HG03039 (cell line): ENCODE measurements at regions not wholly inside any gene's neighbourhood (a gene's known extent, or its start where the extent isn't known, plus 50 kb on each side); places are given as distances from the start of the nearest gene placed in this dataset.
A peak's percentile ranks its signal among the peaks of the same experiment; 100 is the strongest.

Source experiments
- ATAC-seq: cut with Tn5 transposase; IDR thresholded peaks from one replicate; pipeline ENCODE4 v1.9.1; 2021; ENCODE audit warnings: mild to moderate bottlenecking, moderate library complexity; ENCODE audit not compliant: unreplicated experiment

DNA sequence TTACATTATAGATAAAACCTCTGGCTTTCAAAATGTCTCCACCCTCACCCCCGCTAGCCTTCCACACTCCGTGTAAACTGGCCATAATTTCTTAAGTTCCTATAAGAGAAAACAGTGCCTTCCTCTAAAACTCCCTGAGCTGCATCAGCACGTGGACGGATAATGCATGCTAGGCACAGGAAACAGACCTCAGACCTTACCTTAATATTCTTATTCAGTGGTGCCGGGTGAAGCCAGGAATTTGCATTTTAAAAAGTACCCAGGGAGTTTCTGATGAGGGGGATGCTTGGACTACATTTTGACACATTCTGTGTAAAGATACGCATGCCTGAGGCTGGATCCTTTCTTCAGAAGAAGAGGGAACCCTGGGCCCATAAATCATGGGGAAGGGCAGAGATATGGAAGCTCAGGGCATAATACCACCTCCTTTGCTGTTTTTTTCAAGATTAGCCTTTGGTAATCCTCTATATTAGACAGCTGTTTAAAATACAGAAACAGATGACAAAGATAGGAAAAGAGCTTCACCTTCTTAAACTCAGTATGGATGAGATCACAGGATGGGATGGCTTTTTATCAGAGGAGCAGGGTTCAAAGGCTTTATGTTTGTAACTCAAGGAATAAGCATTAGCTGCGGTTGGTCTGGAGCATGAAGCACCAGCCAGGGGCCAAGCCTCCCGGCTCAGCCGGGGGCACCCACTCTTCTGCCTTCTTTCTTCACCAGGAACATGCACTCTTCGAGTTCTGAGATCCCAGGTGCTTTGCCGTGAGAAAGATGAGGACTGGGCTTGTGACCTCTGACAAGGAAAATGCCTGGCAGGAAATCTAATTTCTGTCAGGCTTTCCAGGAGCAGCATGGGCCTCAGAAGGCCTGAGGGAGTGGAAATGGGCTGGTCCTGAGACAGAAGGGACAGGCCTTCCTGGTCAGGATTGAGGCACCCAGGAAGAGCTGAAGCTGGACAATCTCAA, 218.1 kb upstream of the SOX4 start:
- peak; percentile 81 for ATAC-seq

DNA sequence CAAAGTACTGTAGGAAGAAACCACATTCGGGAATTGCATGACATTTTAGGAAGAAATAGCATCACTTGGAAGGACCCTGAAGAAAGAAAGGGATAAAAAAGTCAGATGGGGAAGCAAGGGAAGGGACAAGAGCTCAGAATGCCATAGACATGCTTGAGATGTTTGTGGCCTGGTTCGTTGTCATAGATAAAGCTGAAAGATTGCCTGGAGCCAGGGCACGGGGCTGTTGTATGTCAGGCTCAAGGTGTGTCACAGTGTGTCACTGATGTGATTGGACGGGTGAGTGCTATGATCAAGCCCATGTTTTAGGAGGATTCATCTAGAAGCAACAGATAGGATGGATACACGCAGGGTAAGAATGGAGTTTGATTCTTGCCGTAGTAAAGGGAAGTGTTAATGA, 216.2 kb upstream of the SOX4 start:
- no peak for ATAC-seq

DNA sequence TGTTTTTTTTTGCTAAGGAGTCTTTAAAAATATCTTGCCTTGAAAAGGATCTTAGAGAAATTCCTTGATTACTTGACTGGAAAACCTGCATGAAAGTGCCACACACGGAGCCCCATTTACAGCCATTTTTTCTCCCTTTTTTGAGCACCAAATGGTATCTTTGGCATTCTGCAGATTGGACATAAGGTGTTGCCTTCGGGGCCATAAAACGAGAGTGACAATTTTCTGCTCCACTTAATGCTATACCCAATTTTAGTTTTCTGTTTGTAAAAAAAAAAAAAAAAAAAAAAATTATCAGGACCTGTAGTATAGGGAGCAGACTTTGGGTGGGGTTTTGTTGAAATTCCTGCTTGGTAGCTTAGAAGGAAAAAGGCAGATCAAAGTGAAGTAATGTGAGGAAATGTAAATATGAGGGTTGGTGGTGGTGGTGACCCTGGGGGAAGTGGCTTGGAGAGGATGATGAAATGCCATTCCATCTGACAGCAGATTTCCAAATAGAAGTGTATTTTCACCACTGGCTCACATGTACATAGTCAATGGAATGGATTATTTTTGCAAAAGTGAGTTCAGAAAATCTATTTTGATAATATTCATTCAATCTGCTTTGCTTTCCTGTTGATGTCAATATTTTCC, 212.1 kb upstream of the SOX4 start:
- ATAC-seq, result no peak

DNA sequence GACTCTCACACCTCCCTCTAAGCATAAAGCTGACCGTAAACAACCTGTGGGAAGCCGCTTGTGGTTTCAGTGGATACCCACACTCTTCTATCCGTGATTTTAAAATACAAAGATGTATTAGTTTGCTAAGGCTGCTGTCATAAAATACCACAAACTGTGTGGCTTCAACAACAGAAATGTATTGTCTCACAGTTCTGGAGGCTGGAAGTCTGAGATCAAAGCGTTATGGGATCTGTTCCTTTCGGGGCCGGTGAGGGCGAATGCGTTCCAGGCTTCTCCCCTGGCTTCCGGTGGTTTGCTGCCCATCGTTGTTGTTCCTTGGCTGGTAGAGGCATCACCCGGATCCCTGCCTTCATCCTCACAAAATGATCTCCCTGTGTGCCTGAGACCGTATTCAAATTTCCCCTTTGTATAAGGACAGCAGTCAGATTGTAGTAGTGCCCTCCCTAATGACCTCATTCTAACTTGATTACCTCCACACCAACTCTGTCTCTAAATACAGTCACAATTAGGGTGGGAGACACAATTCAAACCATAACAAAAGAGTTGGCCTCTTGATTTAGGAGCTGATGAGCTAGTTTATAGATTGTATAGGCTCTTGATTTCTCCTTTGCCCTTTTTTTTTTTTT, 210.6 kb upstream of the SOX4 start:
- no peak for ATAC-seq

DNA sequence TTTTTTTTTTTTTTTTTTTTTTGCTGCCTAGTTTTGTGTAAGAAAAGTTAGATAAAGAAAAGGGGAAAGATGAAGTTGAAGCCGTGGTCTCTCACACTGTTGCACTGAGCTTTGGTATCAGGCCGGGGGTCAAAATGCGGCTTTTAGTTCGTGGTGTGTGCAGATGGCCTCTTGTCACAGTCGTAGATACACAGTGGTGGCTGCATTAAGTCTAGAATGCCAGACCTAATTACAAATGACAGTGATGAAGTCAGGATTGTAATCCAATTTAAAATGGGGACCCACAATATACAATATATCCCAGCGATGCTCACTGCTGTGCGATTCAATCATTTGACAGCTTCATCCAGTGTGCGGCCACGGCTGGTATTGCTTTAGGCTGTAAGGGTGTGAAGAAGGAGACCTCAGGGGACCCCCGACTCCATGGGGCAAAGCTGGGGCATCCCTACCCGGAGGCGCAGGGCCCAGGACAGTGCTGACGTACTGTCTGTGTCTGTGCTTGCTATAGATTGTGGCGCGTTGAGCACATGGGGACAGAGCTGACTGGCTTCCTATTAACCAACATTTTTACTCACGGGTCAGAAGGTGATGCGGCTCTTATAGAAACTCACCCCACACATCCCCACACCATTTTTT, 210.0 kb upstream of the SOX4 start:
- no peak for ATAC-seq

DNA sequence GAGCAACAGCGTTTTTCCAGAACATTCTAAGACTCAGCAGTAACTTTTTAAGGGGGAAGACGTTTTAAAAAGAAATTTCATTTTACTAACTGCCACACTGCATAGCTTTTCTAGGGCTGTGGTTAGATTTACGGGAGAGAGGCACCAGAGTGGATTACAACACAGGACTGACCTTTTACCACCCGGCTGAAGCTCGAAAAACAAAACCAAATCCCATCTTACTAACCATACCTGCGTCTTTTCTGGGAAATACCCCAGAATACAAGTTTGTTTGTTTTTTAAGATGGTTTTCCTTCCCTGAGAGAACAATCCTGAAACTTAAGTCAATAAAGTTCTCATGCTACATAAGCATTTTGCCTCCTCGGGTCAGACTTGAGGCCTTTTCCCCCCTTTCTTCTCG, 209.3 kb upstream of the SOX4 start:
- ATAC-seq, result no peak

DNA sequence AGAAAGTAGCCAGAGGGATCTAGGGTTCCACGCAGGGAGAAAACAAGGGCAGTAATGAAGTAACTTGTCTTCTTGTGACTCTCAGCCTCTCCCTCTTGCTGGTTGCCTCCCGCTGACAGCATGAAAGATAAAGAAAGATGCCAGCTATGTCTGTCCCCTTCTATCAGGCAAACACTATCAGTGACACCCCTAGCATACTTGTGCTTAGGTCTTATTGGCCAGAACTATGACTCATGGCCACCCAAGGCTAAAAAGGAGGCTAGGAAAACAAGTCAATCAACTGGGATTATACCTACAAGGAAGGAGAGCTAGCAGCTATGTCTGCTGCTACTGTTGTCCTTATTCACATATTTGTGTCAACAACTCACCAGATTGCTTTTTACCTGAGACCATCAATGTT, 206.8 kb upstream of the SOX4 start:
- no peak for ATAC-seq

DNA sequence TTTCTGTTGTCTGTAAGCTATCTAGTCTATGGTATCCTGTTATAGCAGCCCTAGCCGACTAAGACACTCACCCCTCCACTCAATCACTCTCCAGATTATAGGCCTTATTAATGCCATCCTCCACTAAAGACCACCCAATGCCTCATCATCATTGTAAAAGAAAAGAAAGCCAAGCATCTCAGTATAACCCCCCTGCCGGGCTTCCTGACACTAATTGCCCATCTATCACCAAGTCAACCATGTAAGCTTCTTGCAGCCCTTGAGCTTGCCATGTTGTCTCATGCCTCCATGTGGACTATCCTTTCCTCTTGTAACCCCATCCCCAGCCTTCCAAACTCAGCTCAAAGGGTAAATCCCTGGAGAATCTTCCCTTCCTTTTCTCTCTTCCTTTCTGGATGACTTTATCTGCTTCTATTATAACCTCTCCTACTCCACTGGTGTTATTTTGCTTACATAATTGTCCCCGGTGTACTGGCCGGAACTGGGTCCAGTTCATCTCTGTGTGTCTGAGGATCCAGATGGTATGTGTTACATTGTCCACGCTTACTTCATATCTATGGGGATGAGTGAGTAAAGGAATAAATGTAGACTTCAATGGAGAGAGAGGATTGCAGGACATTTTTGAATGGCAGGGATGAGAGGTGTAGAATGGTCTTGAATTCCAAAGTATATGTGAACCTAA, 202.9 kb upstream of the SOX4 start:
- ATAC-seq, result no peak

DNA sequence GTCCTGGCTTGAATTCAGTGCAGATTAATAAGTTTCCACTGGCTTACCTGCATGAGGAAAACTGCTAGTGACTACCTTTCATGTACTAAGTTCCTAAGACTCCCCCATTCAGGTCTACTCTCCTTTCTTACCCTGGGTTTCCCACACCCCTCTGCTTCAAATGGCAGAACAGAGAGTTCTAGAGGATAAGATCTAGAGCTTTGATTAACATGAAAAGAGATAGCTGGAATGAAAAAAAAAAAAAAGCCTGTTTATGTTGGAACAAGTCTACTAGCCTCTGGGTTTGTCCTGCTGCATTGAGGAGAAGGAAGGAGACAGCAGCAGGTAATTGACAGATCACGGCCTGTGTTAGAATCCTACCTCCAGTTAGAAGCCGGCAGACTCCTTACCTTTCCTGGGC, 201.4 kb upstream of the SOX4 start:
- no peak for ATAC-seq

DNA sequence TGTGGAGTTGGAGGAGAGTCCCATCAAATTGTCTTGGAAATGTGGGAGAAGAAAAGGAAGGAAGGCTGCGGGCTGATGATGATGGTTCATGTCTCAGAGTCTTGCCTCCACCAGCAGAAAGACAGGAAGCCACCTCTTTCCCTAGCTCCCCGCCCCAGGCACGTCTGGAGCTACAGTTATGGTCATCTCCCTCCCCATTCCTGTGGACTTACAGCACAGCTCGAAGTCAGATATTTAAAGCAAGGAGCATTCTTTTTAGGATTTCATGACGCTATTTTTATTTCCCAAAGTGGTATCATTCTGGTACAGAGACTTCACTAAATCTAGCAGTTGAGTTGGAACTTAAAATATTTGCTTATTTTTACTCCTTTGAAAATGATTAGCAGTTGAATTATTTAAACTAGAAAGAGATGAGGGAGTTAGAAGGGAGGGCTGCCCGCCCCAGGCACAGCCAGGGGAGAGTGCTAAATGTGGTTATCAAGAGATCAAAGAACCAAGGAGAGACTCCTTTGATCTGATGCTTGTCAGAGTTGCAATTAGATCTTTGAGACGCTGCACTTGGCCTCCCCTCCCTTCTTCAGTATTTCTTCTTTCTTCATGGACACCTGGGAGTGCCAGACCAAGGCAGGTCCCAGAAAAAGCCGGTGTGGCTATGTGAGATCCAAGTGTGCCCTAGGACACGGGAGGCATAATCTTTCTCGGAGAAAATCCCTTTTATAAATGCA, 199.9 kb upstream of the SOX4 start:
- ATAC-seq, result no peak

DNA sequence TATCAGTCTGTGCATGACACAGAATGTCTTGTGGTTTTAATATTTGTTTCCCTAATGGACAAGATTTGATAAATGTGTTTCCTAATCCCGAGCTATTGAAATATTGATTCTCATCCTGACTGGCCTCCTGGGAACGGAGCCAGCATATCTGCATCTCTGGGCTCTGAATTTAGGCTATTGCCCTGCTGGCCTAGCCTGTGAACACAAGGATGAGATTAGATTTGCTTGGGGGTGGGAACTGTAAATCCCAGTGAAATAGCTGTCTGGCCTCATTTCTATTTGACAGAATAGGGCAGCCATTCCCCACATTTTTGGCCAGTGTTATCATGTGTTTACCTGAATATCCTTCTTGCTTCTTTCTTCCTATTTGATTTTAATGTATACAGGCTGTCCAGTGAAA, 198.4 kb upstream of the SOX4 start:
- ATAC-seq, result no peak

DNA sequence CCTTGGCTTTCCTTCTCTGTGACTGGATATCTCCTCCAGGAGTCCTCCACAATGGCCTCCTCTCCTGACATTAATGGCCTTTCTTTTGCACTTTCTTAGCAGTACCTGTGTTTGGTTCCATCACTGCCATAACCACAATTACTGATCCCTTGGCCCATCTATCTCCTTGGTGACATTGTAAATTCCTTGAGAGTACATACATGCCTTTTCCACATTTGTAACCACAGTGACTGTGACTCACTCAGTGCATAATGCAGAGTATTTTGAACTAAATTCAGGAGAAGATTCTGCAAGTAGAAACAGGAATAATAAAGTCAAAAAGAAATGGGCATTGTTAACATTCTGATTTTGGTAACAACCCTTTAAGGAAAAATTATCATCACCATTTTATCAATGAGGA, 197.2 kb upstream of the SOX4 start:
- ATAC-seq, result no peak

DNA sequence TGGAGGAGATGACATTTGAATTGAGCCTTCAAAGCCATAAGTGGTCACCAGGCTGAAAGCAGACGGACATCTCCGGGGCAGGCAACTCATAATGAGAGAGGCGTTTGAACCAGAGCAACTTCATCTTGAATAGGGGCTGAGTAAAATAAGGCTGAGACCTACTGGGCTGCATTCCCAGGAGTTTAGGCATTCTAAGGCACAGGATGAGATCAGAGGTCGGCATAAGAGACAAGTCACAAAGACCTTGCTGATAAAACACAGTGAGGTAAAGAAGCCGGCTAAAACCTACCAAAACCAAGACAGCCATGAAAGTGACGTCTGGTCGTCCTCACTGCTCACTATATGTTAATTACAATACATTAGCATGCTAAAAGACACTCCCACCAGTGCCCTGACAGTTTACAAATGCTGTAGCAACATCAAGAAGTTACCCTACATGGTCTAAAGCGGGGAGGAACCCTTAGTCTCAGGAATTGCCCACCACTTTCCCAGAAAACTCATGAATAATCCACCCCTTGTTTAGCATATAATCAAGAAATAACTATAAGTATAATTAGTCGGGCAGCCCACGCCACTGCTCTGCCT, 194.7 kb upstream of the SOX4 start:
- no peak for ATAC-seq

DNA sequence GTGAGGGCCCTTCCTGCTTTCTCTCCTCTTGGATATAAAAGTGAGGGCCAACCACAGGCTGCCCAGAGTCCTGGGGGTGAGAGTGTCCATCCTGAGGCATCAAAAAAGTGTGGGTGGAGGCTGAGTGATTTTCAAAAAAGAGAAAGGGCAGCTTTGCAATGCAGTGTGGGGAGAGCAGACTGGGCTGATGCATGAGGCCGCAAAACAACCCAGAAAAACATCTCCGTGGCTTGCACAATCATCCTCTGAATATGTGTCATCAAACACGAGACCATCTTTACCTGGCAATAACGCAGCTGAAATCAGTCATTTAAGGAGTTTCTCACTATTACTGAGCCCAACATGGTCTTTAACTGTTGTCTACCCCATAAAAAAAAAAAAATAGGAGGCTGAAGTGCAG, 191.2 kb upstream of the SOX4 start:
- peak; percentile 75 for ATAC-seq

DNA sequence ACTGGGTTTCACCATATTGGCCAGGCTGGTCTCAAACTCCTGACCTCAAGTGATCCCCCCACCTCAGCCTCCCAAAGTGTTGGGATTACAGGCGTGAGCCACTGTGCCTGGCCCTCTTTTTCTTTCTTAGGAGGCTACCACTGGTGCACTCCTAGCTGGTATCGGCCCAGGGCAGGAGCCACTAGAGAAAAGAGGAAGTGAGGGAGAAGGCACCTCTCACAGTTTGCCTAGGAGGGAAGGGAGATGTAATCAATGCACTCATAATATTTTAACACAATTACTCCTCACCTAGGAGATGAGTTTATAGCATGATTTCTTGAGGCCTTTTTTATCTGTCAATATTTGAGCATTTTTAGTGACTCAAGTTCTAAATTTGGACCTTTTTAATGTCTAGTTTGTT, 189.0 kb upstream of the SOX4 start:
- ATAC-seq, result no peak

DNA sequence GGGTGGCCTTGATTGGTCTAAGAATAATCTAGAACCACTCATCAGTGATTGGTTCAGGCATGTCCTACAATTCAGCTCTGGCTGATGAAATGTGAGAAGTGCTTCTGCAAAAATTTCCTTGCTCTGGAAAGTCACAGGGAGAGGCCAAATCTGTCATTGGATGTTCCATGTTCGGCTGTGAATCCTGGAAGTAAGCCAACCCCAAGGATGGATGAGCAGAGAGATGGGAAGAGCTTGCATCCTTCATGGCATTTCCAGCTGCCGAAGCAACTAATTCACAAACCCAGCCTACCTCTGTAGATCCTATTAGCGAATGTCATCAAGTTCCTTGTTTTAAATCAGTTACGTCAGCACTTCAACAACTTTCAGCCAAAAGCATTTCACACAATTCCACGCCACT, 187.2 kb upstream of the SOX4 start:
- no peak for ATAC-seq

DNA sequence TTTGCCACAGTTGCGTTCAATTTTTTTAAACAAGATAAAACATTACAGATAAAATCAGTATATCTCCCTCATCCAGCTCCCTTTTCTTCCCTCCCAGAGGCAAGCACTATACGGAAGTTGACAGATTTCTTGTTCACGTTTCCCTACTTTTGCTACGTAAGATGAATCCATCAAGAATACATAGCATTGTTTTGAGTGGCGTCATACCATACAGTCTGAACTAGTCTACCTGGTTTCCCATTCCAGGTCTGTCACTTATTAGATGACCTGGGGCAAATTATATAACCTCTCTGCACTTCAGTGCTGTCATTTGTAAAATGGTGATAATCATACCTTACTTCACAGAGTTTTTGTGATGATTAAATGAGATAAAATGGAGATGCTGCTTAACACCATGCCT, 184.3 kb upstream of the SOX4 start:
- no peak for ATAC-seq

DNA sequence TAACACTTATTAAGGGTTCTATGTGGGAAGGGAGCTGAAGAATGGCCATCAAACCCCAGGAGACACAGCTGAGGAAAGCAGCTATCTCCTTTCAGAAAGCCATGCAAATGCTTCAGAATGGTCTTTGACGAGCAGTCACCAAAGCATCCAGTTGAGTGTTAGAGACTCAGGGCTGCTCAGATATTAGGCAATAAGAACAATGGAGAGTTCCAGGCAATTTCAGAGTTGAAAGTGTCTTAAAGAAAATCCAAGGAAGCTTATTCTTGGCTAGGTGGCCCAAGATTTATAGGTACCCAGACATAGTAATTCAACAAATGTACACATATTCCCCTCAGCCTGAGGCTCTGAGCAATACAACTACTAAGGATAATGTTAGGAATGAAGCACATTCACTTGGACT, 180.1 kb upstream of the SOX4 start:
- ATAC-seq, result no peak

DNA sequence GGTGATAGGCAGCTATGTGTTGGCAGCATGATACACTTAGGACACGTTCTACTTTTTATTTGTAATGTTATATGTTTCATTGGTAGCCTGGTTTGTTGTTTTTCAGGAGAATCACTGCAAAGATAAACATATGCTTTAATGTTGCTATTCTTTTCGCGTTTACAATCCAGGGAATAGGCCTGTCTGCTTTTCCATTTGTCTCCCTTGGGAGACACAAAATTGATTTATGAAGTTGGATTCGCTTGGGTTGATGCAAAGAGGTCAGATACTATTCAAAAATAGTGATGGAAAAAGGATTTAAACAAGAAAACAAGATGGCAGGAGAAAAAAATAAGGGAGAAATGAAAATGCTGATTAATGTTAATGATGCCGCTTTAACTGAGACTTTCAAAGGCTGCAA, 179.5 kb upstream of the SOX4 start:
- no peak for ATAC-seq
